H9 (cell line): ENCODE measurements at regions not wholly inside any gene's neighbourhood (a gene's known extent, or its start where the extent isn't known, plus 50 kb on each side); places are given as distances from the start of the nearest gene placed in this dataset.
"Not testable (repeated sequence)": the region's sequence is repeated elsewhere in the genome, so short reads cannot be mapped to it uniquely, and the experiment has no call there.

ENCODE experiments used
- DNase-seq: peaks from one replicate; pipeline ENCODE4 v3.0.0-alpha.2; 2017
- H2AFZ ChIP-seq: one replicate; pipeline ENCODE4 v1.6.1; 2013; ENCODE audit warnings: mild to moderate bottlenecking, low read length, control low read depth, moderate library complexity
- H2AK5ac ChIP-seq: 2 replicates; pipeline ENCODE4 v1.6.1; 2013; ENCODE audit warnings: low read length, control low read depth, mixed read lengths; ENCODE audit not compliant: insufficient read length
- H2BK120ac ChIP-seq: one replicate; pipeline ENCODE4 v1.6.1; 2013; ENCODE audit warnings: low read depth, mild to moderate bottlenecking, low read length, control low read depth, inconsistent platforms; ENCODE audit not compliant: poor library complexity, severe bottlenecking
- H2BK12ac ChIP-seq: 2 replicates; pipeline ENCODE4 v1.6.1; 2013; ENCODE audit warnings: low read length, control low read depth, mixed read lengths, low read depth; ENCODE audit not compliant: insufficient read length
- H2BK15ac ChIP-seq: 2 replicates; pipeline ENCODE4 v1.6.1; 2013; ENCODE audit warnings: low read depth, low read length, control low read depth
- H2BK20ac ChIP-seq: one replicate; pipeline ENCODE4 v1.6.1; 2013; ENCODE audit warnings: low read depth, mild to moderate bottlenecking, low read length, control low read depth, inconsistent platforms; ENCODE audit not compliant: poor library complexity, severe bottlenecking
- H2BK5ac ChIP-seq: 2 replicates; pipeline ENCODE4 v1.6.1; 2013; ENCODE audit warnings: low read length, control low read depth, mixed read lengths; ENCODE audit not compliant: insufficient read length
- H3K14ac ChIP-seq: 2 replicates; pipeline ENCODE4 v1.6.1; 2013; ENCODE audit warnings: low read length, control low read depth; ENCODE audit not compliant: insufficient read depth
- H3K18ac ChIP-seq: 2 replicates; pipeline ENCODE4 v1.6.1; 2013; ENCODE audit warnings: low read depth, mild to moderate bottlenecking, mixed read lengths, low read length, control low read depth; ENCODE audit not compliant: insufficient read length
- H3K23ac ChIP-seq: 2 replicates; pipeline ENCODE4 v1.6.1; 2013; ENCODE audit warnings: low read length, control low read depth, mixed read lengths, low read depth; ENCODE audit not compliant: insufficient read length
- H3K23me2 ChIP-seq: 2 replicates; pipeline ENCODE4 v1.6.1; 2013; ENCODE audit warnings: low read depth, mild to moderate bottlenecking, mixed read lengths, low read length, control low read depth; ENCODE audit not compliant: insufficient read length, poor library complexity, severe bottlenecking
- H3K27ac ChIP-seq: 2 replicates; pipeline ENCODE4 v1.5.1; 2013; ENCODE audit warnings: low read length, control low read depth, mixed read lengths, low read depth; ENCODE audit not compliant: insufficient read length
- H3K27me3 ChIP-seq: 2 replicates; pipeline ENCODE4 v1.6.1; 2013; ENCODE audit warnings: low read length, control low read depth, inconsistent platforms; ENCODE audit not compliant: insufficient read depth
- H3K4ac ChIP-seq: 2 replicates; pipeline ENCODE4 v1.6.1; 2013; ENCODE audit warnings: low read depth, mild to moderate bottlenecking, control low read depth, inconsistent platforms, low read length, moderate library complexity
- H3K4me1 ChIP-seq: 2 replicates; pipeline ENCODE4 v1.6.1; 2013; ENCODE audit warnings: low read length, control low read depth, inconsistent platforms; ENCODE audit not compliant: insufficient read depth
- H3K4me2 ChIP-seq: 2 replicates; pipeline ENCODE4 v1.6.1; 2013; ENCODE audit warnings: low read length, control low read depth, mixed read lengths; ENCODE audit not compliant: insufficient read length, insufficient read depth
- H3K56ac ChIP-seq: 2 replicates; pipeline ENCODE4 v1.6.1; 2013; ENCODE audit warnings: low read depth, mild to moderate bottlenecking, mixed read lengths, low read length, control low read depth; ENCODE audit not compliant: insufficient read length
- H3K79me1 ChIP-seq: 2 replicates; pipeline ENCODE4 v1.6.1; 2013; ENCODE audit warnings: low read depth, mild to moderate bottlenecking, moderate library complexity, low read length, control low read depth, inconsistent platforms; ENCODE audit not compliant: insufficient read depth, poor library complexity, severe bottlenecking
- H3K79me2 ChIP-seq: 2 replicates; pipeline ENCODE4 v1.6.1; 2013; ENCODE audit warnings: low read length, control low read depth, inconsistent platforms; ENCODE audit not compliant: insufficient read depth
- H3K9ac ChIP-seq: 2 replicates; pipeline ENCODE4 v1.6.1; 2013; ENCODE audit warnings: low read length, control low read depth, mixed read lengths; ENCODE audit not compliant: insufficient read length; ENCODE audit errors: extremely low read depth
- H3K9me3 ChIP-seq: one replicate; pipeline ENCODE4 v1.6.1; 2013; ENCODE audit warnings: low read depth, low read length, inconsistent platforms; ENCODE audit not compliant: control insufficient read depth
- H3T11ph ChIP-seq: one replicate; pipeline ENCODE4 v1.6.1; 2013; ENCODE audit warnings: mild to moderate bottlenecking, low read length, control low read depth, inconsistent platforms
- H4K20me1 ChIP-seq: one replicate; pipeline ENCODE4 v1.6.1; 2013; ENCODE audit not compliant: control insufficient read depth, insufficient read length, insufficient read depth
- H4K5ac ChIP-seq: 2 replicates; pipeline ENCODE4 v1.6.1; 2013; ENCODE audit warnings: low read depth, mild to moderate bottlenecking, mixed read lengths, low read length, control low read depth; ENCODE audit not compliant: insufficient read length
- H4K8ac ChIP-seq: replicated peaks from 2 replicates; pipeline ENCODE4 v1.6.1; 2013; ENCODE audit warnings: low read length, control low read depth, mixed read lengths, low read depth; ENCODE audit not compliant: insufficient read length
- H4K91ac ChIP-seq: 2 replicates; pipeline ENCODE4 v1.6.1; 2013; ENCODE audit warnings: low read depth, mild to moderate bottlenecking, moderate library complexity, mixed read lengths, low read length, control low read depth; ENCODE audit not compliant: insufficient read length
- H3K27ac Mint-ChIP-seq, 3 experiments: 2 replicates in 2 of 3; 3 replicates in 1 of 3; pipeline ENCODE4 v1.8.0; 2020 to 2021; ENCODE audit warnings: mixed read lengths in 3 of 3, mild to moderate bottlenecking in 1 of 3, moderate library complexity in 1 of 3
- H3K27me3 Mint-ChIP-seq: 2 replicates; pipeline ENCODE4 v1.8.0; 2021; ENCODE audit warnings: low read depth, mild to moderate bottlenecking, moderate library complexity, mixed read lengths
- H3K36me3 Mint-ChIP-seq, 3 experiments: 2 replicates in 2 of 3; 3 replicates in 1 of 3; pipeline ENCODE4 v1.8.0; 2020 to 2021; ENCODE audit warnings: low read depth in 3 of 3, mixed read lengths in 3 of 3; ENCODE audit not compliant: insufficient read depth in 1 of 3
- H3K4me1 Mint-ChIP-seq, 2 experiments: 2 replicates each; pipeline ENCODE4 v1.8.0; 2020; ENCODE audit warnings: mixed read lengths in 2 of 2
- H3K4me3 Mint-ChIP-seq, 2 experiments: 2 replicates in 1 of 2; 3 replicates in 1 of 2; pipeline ENCODE4 v1.8.0; 2020 to 2021; ENCODE audit warnings: mild to moderate bottlenecking in 2 of 2, mixed read lengths in 2 of 2, moderate library complexity in 1 of 2
- H3K9me3 Mint-ChIP-seq, 2 experiments: 2 replicates in 1 of 2; 3 replicates in 1 of 2; pipeline ENCODE4 v1.8.0; 2020; ENCODE audit warnings: mild to moderate bottlenecking in 2 of 2, mixed read lengths in 2 of 2, moderate library complexity in 1 of 2
- WGBS: extraction: QIAGEN DNeasy Blood & Tissue Kit; methylation state at CpG from one replicate; pipeline ENCODE4 v1.1.7; 2013; ENCODE audit warnings: missing lambda C conversion rate, low lambda C conversion rate, mixed read lengths; ENCODE audit not compliant: insufficient read length; ENCODE audit errors: extremely low coverage; 5-methylcytosine and 5-hydroxymethylcytosine counted together
- TF ChIP-seq, protein P1 (sequence below): fragments of 200-600 bp; sonication (generic); conservative IDR thresholded peaks from 3 replicates; pipeline ENCODE4 v1.8.0; 2021; ENCODE audit warnings: antibody characterized with exemption, mild to moderate bottlenecking

DNA sequence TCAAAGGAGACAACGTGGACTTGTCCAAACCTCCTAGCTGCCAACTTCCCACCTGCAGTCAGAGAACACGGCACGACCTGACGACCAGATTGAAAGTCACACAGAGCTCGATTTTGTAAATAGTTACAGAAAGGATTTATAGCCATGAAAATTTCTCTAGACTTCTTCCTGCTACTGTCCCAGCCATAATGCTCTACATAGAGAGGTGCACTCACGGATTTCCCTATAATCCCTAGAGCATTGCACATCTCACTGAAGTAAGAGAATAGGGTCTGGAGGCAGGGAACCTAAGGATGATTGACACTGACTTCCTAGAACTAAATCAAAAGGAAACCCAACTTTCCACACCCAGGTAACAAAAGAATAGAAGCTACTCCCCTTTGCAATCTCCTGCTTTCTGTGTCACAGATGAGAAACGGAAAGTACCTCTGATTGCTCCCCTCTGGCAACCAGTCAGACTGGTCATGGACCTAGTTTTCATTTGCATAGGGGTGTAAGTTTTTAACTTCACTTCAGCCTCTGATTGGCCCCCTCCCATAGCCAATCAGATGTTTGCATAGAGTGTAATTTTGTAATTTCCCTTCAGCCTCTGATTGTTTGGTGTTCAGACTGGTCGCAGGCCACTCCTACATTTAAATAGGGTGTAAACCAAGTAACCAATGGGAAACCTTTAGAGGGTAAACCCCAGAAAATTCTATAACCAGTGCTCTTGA, 58.6 kb upstream of the FBXO11 start:
- no peak overlapping the region for H3T11ph ChIP-seq
- no peak overlapping the region for H2BK120ac ChIP-seq
- Mint-ChIP-seq H3K27ac (no peak overlapping the region; a peak in 1 of 7 replicates), H3K4me3 (no peak overlapping the region), H3K36me3 (no peaks in the 10 kb centered on the region; a peak in 1 of 7 replicates), H3K9me3 (no peaks in the 10 kb centered on the region), H3K4me1 (peaks cover 3 to 10% of the 10 kb centered on the region in 2 experiments; a peak in 1 of 4 replicates), H3K27me3 (peaks cover 4% of the 10 kb centered on the region)
- no peak overlapping the region for H3K9ac ChIP-seq
- H2BK5ac ChIP-seq: no peak overlapping the region
- H2BK12ac ChIP-seq: no peak overlapping the region
- H3K27me3 ChIP-seq: no peaks in the 10 kb centered on the region
- no peaks in the 10 kb centered on the region for H3K79me1 ChIP-seq
- no peak overlapping the region for H3K18ac ChIP-seq
- no peak for DNase-seq
- no peak overlapping the region for H2AFZ ChIP-seq
- TF ChIP-seq, protein P1, sequence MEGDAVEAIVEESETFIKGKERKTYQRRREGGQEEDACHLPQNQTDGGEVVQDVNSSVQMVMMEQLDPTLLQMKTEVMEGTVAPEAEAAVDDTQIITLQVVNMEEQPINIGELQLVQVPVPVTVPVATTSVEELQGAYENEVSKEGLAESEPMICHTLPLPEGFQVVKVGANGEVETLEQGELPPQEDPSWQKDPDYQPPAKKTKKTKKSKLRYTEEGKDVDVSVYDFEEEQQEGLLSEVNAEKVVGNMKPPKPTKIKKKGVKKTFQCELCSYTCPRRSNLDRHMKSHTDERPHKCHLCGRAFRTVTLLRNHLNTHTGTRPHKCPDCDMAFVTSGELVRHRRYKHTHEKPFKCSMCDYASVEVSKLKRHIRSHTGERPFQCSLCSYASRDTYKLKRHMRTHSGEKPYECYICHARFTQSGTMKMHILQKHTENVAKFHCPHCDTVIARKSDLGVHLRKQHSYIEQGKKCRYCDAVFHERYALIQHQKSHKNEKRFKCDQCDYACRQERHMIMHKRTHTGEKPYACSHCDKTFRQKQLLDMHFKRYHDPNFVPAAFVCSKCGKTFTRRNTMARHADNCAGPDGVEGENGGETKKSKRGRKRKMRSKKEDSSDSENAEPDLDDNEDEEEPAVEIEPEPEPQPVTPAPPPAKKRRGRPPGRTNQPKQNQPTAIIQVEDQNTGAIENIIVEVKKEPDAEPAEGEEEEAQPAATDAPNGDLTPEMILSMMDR: no peak
- H3K4ac ChIP-seq: no peak overlapping the region
- no peaks in the 10 kb centered on the region for H3K79me2 ChIP-seq
- H2AK5ac ChIP-seq: no peak overlapping the region
- no CpG with 5 or more reads among the region's 8 CpGs for WGBS
- H2BK20ac ChIP-seq: no peak overlapping the region
- H3K23ac ChIP-seq: no peak overlapping the region
- H4K5ac ChIP-seq: no peak overlapping the region
- H3K27ac ChIP-seq: no peak overlapping the region
- H2BK15ac ChIP-seq: no peak overlapping the region
- no peaks in the 10 kb centered on the region for H4K20me1 ChIP-seq
- no peak overlapping the region for H3K14ac ChIP-seq
- H3K4me1 ChIP-seq: no peaks in the 10 kb centered on the region; the same call in 1 of the 2 replicates
- H4K91ac ChIP-seq: no peak overlapping the region
- H3K56ac ChIP-seq: no peak overlapping the region
- H3K23me2 ChIP-seq: no peaks in the 10 kb centered on the region
- no peaks in the 10 kb centered on the region for H3K9me3 ChIP-seq
- no peak overlapping the region for H3K4me2 ChIP-seq
- no peak overlapping the region for H4K8ac ChIP-seq

DNA sequence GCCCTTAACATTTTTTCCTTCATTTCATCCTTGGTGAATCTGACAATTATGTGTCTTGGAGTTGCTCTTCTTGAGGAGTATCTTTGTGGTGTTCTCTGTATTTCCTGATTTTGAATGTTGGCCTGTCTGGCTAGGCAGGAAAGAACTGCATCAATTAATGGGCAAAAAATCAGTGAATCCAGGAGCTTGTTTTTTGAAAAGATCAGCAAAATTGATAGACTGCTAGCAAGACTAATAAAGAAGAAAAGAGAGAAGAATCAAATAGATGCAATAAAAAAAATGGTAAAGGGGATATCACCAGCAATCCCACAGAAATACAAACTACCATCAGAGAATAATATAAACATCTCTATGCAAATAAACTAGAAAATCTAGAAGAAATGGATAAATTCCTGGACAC, 70.4 kb upstream of the FBXO11 start:
- H3K23me2 ChIP-seq, H3K4me1 Mint-ChIP-seq, H3K18ac ChIP-seq, H2BK120ac ChIP-seq, H3K56ac ChIP-seq, H3K27ac ChIP-seq, H3K27me3 Mint-ChIP-seq, H3K9ac ChIP-seq, H2BK12ac ChIP-seq, H2BK20ac ChIP-seq, H4K20me1 ChIP-seq, H3K9me3 Mint-ChIP-seq, H2AK5ac ChIP-seq, H3K23ac ChIP-seq, H4K91ac ChIP-seq, H2AFZ ChIP-seq, H3K4me1 ChIP-seq, H3K79me2 ChIP-seq, H3K4me3 Mint-ChIP-seq, DNase-seq, H3K4me2 ChIP-seq, H3K27me3 ChIP-seq, H3K9me3 ChIP-seq, H4K8ac ChIP-seq, H4K5ac ChIP-seq, H3K36me3 Mint-ChIP-seq, H2BK5ac ChIP-seq, H3K27ac Mint-ChIP-seq, H3K14ac ChIP-seq, H3T11ph ChIP-seq, H3K79me1 ChIP-seq, H2BK15ac ChIP-seq, H3K4ac ChIP-seq: not testable (repeated sequence)
